ENCODE measurements at regions not wholly inside any gene's neighbourhood (a gene's known extent, or its start where the extent isn't known, plus 50 kb on each side); places are given as distances from the start of the nearest gene placed in this dataset.

DNA sequence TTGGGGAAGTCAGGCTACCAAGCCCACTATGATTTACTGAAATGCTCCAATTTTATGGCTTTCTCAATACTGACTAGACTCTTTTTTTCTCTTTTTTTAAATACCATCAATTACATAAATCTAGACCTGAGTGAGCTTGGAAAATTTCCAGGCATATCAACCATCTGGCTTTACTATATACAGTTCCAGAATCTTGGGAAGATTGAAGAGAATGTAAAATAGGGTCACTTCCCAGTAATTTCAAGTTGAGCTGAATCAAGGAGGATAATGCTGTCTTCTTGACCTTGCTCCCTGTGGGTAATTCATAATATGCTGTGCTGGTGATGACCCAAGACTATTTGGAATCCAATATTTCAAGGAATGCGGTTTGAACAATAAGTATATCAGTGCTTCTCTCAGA, 108.1 kb downstream of the MAP3K21 start:
- no peaks in the 10 kb centered on the region for H3K4me1 ChIP-seq (ENCODE audit: insufficient read depth)
- DNase-seq: no peak
- no peak overlapping the region for H3K9ac ChIP-seq
- H3K4me2 ChIP-seq (ENCODE audit: unreplicated experiment): no peak overlapping the region
- H3K9me2 ChIP-seq (ENCODE audit: insufficient read depth): no peaks in the 10 kb centered on the region
- TF ChIP-seq EZH2 (IDR thresholded peaks at IDR 0.05; ENCODE audit: insufficient read depth, poor library complexity, severe bottlenecking) (no peak), EZH2phosphoT487 (IDR thresholded peaks at IDR 0.05; ENCODE audit: insufficient read depth, low read depth) (no peak)
- no peaks in the 10 kb centered on the region for H3K9me3 ChIP-seq (ENCODE audit: low read depth)
- H3K4me3 ChIP-seq: no peak overlapping the region
- WGBS, 2 experiments (ENCODE audit: low coverage in 1 of 2, low lambda C conversion rate in 2 of 2, missing lambda C conversion rate in 2 of 2): 30 to 44% methylated on average over 1 of the region's 1 CpG
- no peak overlapping the region for H3K27ac ChIP-seq
- H3K27me3 ChIP-seq (replicated peaks; ENCODE audit: insufficient read depth): peaks cover 8% of the 10 kb centered on the region; the same call in 1 of the 2 replicates
- H4K20me1 ChIP-seq (ENCODE audit: insufficient read depth): no peaks in the 10 kb centered on the region
- H2AFZ ChIP-seq: no peak overlapping the region
- H3K36me3 ChIP-seq (ENCODE audit: low read depth): no peaks in the 10 kb centered on the region
- no peaks in the 10 kb centered on the region for H3K79me2 ChIP-seq (ENCODE audit: insufficient read depth)
- in situ Hi-C loops (cut with MboI): loop anchor here (10.0 to 25.0 kb wide), 2 partner anchors 359 to 627 kb away; no protein-coding TSS in a partner anchor
- H3F3A ChIP-seq (ENCODE audit: insufficient read depth): no peaks in the 10 kb centered on the region

DNA sequence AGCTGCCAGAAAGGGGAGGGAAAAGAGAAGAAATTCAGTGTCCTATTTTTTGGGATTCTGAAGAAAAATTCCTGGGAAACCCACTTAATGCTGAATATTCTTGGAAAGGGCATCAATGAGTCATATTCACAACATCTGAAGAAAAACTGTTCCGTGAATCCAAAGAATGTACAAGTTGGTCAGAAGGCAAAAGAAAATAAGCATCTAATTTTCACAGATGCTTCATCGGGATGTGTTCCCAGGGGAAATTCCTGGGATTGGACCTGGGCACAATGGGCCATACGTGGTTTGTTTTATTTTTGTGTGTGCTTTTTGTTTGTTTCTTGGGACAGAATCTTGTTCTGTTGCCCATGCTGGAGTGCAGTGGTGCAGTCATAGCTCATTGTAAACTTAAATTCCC, 112.2 kb downstream of the MAP3K21 start:
- H3F3A ChIP-seq (ENCODE audit: insufficient read depth): 0 out of 2 replicates have a peak, but pooled peaks cover 3% of the 10 kb centered on the region
- WGBS, 2 experiments (ENCODE audit: low coverage in 1 of 2, low lambda C conversion rate in 2 of 2, missing lambda C conversion rate in 2 of 2): 0 to 7% methylated on average over 3 of the region's 3 CpGs
- peaks cover 13% of the 10 kb centered on the region for H3K27me3 ChIP-seq (replicated peaks; ENCODE audit: insufficient read depth)
- H3K9ac ChIP-seq: no peak overlapping the region
- no peaks in the 10 kb centered on the region for H3K36me3 ChIP-seq (ENCODE audit: low read depth)
- H3K27ac ChIP-seq: no peak overlapping the region
- H3K79me2 ChIP-seq (ENCODE audit: insufficient read depth): no peaks in the 10 kb centered on the region
- H3K9me3 ChIP-seq (ENCODE audit: low read depth): no peaks in the 10 kb centered on the region
- TF ChIP-seq EZH2 (IDR thresholded peaks at IDR 0.05; ENCODE audit: insufficient read depth, poor library complexity, severe bottlenecking): no peak
- no peaks in the 10 kb centered on the region for H3K9me2 ChIP-seq (ENCODE audit: insufficient read depth)
- no peak overlapping the region for H2AFZ ChIP-seq
- DNase-seq: no peak
- H3K4me2 ChIP-seq (ENCODE audit: unreplicated experiment): no peak overlapping the region
- no peaks in the 10 kb centered on the region for H3K4me1 ChIP-seq (ENCODE audit: insufficient read depth)
- in situ Hi-C loops (cut with MboI): loop anchor here (10.0 to 25.0 kb wide), 2 partner anchors 355 to 623 kb away; no protein-coding TSS in a partner anchor
- H4K20me1 ChIP-seq (ENCODE audit: insufficient read depth): no peaks in the 10 kb centered on the region
- no peak overlapping the region for H3K4me3 ChIP-seq

DNA sequence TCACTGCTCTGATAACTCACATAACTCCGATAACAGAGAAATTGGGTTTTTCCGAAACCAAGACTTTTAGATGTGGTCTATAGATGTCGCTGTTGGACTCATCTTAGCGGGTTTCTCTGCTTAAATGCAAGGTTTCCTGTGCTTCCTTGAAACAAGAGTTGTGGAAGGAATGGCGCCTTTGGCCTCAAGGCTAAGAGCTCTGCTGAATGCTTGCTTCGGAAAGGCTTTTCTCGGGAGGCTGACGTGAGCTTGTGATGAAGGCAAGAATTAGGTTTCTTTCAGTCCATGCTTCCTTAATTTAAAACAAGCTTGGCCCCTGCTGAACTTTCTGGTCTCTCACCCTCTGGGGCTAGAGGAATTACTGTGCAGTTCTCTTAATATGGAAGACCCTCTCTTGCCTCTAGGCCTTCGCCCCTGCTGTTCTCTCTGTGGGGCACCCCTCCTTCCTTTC, 113.5 kb downstream of the MAP3K21 start:
- in situ Hi-C loops (cut with MboI): loop anchor here (25.0 kb wide), 1 partner anchor 621 kb away; no protein-coding TSS in a partner anchor
- no peaks in the 10 kb centered on the region for H3K36me3 ChIP-seq (ENCODE audit: low read depth)
- no peaks in the 10 kb centered on the region for H3K79me2 ChIP-seq (ENCODE audit: insufficient read depth)
- peak; percentile 80 for DNase-seq
- no peaks in the 10 kb centered on the region for H4K20me1 ChIP-seq (ENCODE audit: insufficient read depth)
- 7% methylated on average over 9 of the region's 9 CpGs for WGBS, 2 experiments (ENCODE audit: low coverage in 1 of 2, low lambda C conversion rate in 2 of 2, missing lambda C conversion rate in 2 of 2)
- H3K4me3 ChIP-seq: no peak overlapping the region
- no peak overlapping the region for H3K4me2 ChIP-seq (ENCODE audit: unreplicated experiment)
- TF ChIP-seq EZH2phosphoT487 (IDR thresholded peaks at IDR 0.05; ENCODE audit: insufficient read depth, low read depth) (no peak), EZH2 (IDR thresholded peaks at IDR 0.05; ENCODE audit: insufficient read depth, poor library complexity, severe bottlenecking) (no peak)
- H3F3A ChIP-seq (ENCODE audit: insufficient read depth): 0 out of 2 replicates have a peak, but pooled peaks cover 3% of the 10 kb centered on the region
- H2AFZ ChIP-seq: no peak overlapping the region
- H3K9me2 ChIP-seq (ENCODE audit: insufficient read depth): no peaks in the 10 kb centered on the region
- H3K27ac ChIP-seq: no peak overlapping the region
- no peak overlapping the region for H3K9ac ChIP-seq
- no peaks in the 10 kb centered on the region for H3K4me1 ChIP-seq (ENCODE audit: insufficient read depth)
- H3K9me3 ChIP-seq (ENCODE audit: low read depth): no peaks in the 10 kb centered on the region
- peaks cover 13% of the 10 kb centered on the region for H3K27me3 ChIP-seq (replicated peaks; ENCODE audit: insufficient read depth)

DNA sequence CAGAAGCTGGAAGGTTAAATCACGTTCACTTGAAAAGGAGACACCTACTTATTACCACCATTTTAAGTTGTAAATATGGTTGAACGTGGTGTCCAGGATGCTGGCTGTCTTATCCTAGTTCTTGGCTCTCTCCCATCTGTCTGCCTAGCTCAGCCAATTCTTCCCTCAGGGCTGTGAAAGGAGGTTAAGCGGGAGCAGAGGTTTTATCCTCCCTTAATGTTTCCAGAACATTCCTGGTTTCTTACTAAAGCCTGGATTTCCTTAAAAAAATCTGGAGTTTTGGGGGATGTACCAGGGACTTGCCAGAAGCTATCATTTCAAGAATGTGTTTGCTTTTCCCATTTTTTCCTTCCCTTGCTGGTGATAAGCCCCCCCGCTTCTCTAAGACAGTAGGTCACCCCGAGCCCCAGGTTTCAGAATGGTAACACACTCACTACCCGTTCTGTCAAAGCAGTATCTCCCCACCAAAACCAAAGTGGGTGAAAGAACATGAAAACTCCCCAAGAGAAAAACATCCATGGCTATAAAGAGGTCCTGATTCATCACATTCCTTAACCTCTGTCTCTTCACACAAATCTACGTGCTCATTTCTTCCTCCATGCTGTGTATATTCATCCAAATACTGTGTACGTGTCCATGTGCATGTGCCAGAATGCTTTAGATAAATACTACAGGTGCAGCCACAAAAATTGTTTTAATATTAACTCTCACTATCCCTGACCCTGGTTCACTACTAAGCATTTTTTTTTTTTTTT, 114.7 kb downstream of the MAP3K21 start:
- Histone ChIP-seq H4K20me1 (ENCODE audit: insufficient read depth) (no peaks in the 10 kb centered on the region), H3K79me2 (ENCODE audit: insufficient read depth) (no peaks in the 10 kb centered on the region), H3K9ac (no peak overlapping the region), H3K36me3 (ENCODE audit: low read depth) (no peaks in the 10 kb centered on the region), H3K27me3 (replicated peaks; ENCODE audit: insufficient read depth) (peaks cover 13% of the 10 kb centered on the region), H3K9me2 (ENCODE audit: insufficient read depth) (no peaks in the 10 kb centered on the region), H2AFZ (no peak overlapping the region), H3K4me1 (ENCODE audit: insufficient read depth) (no peaks in the 10 kb centered on the region), H3K4me3 (no peak overlapping the region), H3K4me2 (ENCODE audit: unreplicated experiment) (no peak overlapping the region), H3K27ac (no peak overlapping the region), H3F3A (ENCODE audit: insufficient read depth) (0 out of 2 replicates have a peak, but pooled peaks cover 3% of the 10 kb centered on the region), H3K9me3 (ENCODE audit: low read depth) (no peaks in the 10 kb centered on the region)
- DNase-seq: peak; percentile 11
- in situ Hi-C loops (cut with MboI): loop anchor here (25.0 kb wide), 1 partner anchor 620 kb away; no protein-coding TSS in a partner anchor
- 41 to 44% methylated on average over 8 of the region's 8 CpGs for WGBS, 2 experiments (ENCODE audit: low coverage in 1 of 2, low lambda C conversion rate in 2 of 2, missing lambda C conversion rate in 2 of 2)
- TF ChIP-seq EZH2phosphoT487 (IDR thresholded peaks at IDR 0.05; ENCODE audit: insufficient read depth, low read depth) (no peak), EZH2 (IDR thresholded peaks at IDR 0.05; ENCODE audit: insufficient read depth, poor library complexity, severe bottlenecking) (no peak)

Measured in GM23248 (cell line).